Fibroblast of lung (primary cell): ENCODE measurements at regions not wholly inside any gene's neighbourhood (a gene's known extent, or its start where the extent isn't known, plus 50 kb on each side); places are given as distances from the start of the nearest gene placed in this dataset.

ENCODE experiments used
- DNase-seq, 2 donors: peaks; one replicate each; pipeline versions ENCODE4 v3.0.0 to v3.0.0-alpha.2; 2010; ENCODE audit warnings: low read depth in 2 of 2
- H2AFZ ChIP-seq: 2 replicates; pipeline ENCODE4 v1.5.1; 2012; ENCODE audit warnings: low read length, control low read depth, inconsistent platforms
- H3K27ac ChIP-seq: 2 replicates; pipeline ENCODE4 v1.5.1; 2011; ENCODE audit warnings: low read length, control low read depth; ENCODE audit not compliant: insufficient read depth
- H3K27me3 ChIP-seq: 2 replicates; pipeline ENCODE4 v1.5.1; 2011; ENCODE audit warnings: mild to moderate bottlenecking, low read length; ENCODE audit not compliant: control insufficient read depth, insufficient read depth
- H3K36me3 ChIP-seq: 2 replicates; pipeline ENCODE4 v1.5.1; 2011; ENCODE audit warnings: low read length; ENCODE audit not compliant: control insufficient read depth, insufficient read depth
- H3K4me1 ChIP-seq: 2 replicates; pipeline ENCODE4 v1.5.1; 2011; ENCODE audit warnings: low read length; ENCODE audit not compliant: control insufficient read depth, insufficient read depth; ENCODE audit errors: extremely low read depth
- H3K4me2 ChIP-seq: 2 replicates; pipeline ENCODE4 v1.5.1; 2011; ENCODE audit warnings: low read length, control low read depth; ENCODE audit not compliant: insufficient read depth; ENCODE audit errors: extremely low read depth
- H3K4me3 ChIP-seq, 4 experiments: fragments of 200-600 bp in 1 of 4; sonication (generic) in 1 of 4; replicated peaks in 1 of 4; 2 replicates each; pipeline ENCODE4 v1.5.1; 2011 to 2016; ENCODE audit warnings: low read length in 4 of 4, low read depth in 3 of 4, mild to moderate bottlenecking in 3 of 4, control low read depth in 2 of 4, inconsistent platforms in 1 of 4, mixed read lengths in 1 of 4; ENCODE audit not compliant: insufficient read depth in 1 of 4; ENCODE audit errors: control extremely low read depth in 1 of 4
- H3K79me2 ChIP-seq: 2 replicates; pipeline ENCODE4 v1.5.1; 2012; ENCODE audit warnings: mild to moderate bottlenecking, low read length, inconsistent platforms; ENCODE audit not compliant: control insufficient read depth, insufficient read depth
- H3K9ac ChIP-seq: 2 replicates; pipeline ENCODE4 v1.5.1; 2011; ENCODE audit warnings: mild to moderate bottlenecking, low read length, control low read depth; ENCODE audit not compliant: insufficient read depth
- H3K9me3 ChIP-seq: 2 replicates; pipeline ENCODE4 v1.5.1; 2012; ENCODE audit warnings: low read depth, low read length; ENCODE audit not compliant: control insufficient read depth, insufficient read depth
- H4K20me1 ChIP-seq: 2 replicates; pipeline ENCODE4 v1.5.1; 2011; ENCODE audit warnings: low read length; ENCODE audit not compliant: control insufficient read depth, insufficient read depth; ENCODE audit errors: extremely low read depth
- EZH2 ChIP-seq: IDR thresholded peaks from 2 replicates; pipeline ENCODE4 v1.5.1; 2012; ENCODE audit warnings: low read length, control low read depth, mild to moderate bottlenecking; ENCODE audit errors: missing control alignments
- TF ChIP-seq, protein P1 (sequence below), 2 donors: IDR thresholded peaks in 1 of 2; conservative IDR thresholded peaks in 1 of 2; 1 replicate in 1 of 2; 2 replicates in 1 of 2; pipeline ENCODE4 v1.5.1; 2011 to 2012; ENCODE audit warnings: low read length in 2 of 2, control low read depth in 1 of 2, inconsistent platforms in 1 of 2, low read depth in 1 of 2, mild to moderate bottlenecking in 1 of 2

DNA sequence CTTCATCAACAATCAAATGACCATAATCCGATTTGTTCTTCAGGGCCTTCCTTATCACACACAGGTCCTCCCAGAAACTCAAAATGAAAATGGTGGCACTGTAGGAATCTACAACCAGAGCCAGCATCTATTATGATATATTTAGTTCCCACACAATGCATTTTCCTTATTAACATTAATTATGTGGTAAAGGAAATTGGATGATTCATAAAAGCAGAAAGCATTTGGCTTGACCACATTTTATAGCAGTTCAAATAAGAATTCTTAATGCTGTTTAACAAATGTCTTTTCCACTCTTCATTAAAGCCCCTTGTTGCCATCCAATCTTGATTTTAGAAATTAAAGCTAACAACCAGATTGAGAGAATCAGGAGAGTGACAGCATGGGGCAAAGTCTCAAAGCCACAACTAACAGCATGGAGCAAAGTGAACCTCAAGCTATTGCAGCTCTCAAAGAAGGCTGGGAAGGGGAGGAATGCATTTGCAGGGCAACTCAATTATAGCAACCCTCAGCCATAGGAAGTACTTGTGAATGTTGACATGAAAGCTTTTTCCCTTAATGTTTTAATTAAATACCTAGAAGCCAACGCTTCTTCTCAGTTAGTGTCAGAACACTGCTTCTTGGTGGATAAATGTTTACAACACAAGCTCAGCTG lies 549.1 kb downstream of the NXPH1 start:
- H3K4me1 ChIP-seq: no peaks in the 10 kb centered on the region
- TF ChIP-seq, protein P1, sequence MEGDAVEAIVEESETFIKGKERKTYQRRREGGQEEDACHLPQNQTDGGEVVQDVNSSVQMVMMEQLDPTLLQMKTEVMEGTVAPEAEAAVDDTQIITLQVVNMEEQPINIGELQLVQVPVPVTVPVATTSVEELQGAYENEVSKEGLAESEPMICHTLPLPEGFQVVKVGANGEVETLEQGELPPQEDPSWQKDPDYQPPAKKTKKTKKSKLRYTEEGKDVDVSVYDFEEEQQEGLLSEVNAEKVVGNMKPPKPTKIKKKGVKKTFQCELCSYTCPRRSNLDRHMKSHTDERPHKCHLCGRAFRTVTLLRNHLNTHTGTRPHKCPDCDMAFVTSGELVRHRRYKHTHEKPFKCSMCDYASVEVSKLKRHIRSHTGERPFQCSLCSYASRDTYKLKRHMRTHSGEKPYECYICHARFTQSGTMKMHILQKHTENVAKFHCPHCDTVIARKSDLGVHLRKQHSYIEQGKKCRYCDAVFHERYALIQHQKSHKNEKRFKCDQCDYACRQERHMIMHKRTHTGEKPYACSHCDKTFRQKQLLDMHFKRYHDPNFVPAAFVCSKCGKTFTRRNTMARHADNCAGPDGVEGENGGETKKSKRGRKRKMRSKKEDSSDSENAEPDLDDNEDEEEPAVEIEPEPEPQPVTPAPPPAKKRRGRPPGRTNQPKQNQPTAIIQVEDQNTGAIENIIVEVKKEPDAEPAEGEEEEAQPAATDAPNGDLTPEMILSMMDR (conservative IDR thresholded peaks at IDR 0.05 in 1 of 2, IDR thresholded peaks at IDR 0.05 in 1 of 2; ENCODE audit: low read depth in 1 of 2, low read length in 2 of 2): no peak
- no peak for TF ChIP-seq EZH2
- H3K4me2 ChIP-seq: no peak overlapping the region
- no peak overlapping the region for H3K27ac ChIP-seq
- H3K36me3 ChIP-seq: no peaks in the 10 kb centered on the region
- H3K4me3 ChIP-seq: no peak overlapping the region
- no peak for DNase-seq
- no peaks in the 10 kb centered on the region for H3K79me2 ChIP-seq
- no peaks in the 10 kb centered on the region for H4K20me1 ChIP-seq
- no peaks in the 10 kb centered on the region for H3K9me3 ChIP-seq
- H3K27me3 ChIP-seq: no peaks in the 10 kb centered on the region
- H3K9ac ChIP-seq: no peak overlapping the region
- no peak overlapping the region for H2AFZ ChIP-seq

GRCh38 chr7:8985255-8985654 lies 551.8 kb downstream of the NXPH1 start:
- Histone ChIP-seq H3K4me1 (no peaks in the 10 kb centered on the region), H3K36me3 (no peaks in the 10 kb centered on the region), H3K27ac (no peak overlapping the region), H4K20me1 (no peaks in the 10 kb centered on the region), H3K9ac (no peak overlapping the region), H3K27me3 (no peaks in the 10 kb centered on the region), H3K79me2 (no peaks in the 10 kb centered on the region), H3K9me3 (no peaks in the 10 kb centered on the region), H2AFZ (no peak overlapping the region), H3K4me2 (no peak overlapping the region), H3K4me3 (no peak overlapping the region)
- TF ChIP-seq EZH2: no peak
- TF ChIP-seq, protein P1 (conservative IDR thresholded peaks at IDR 0.05 in 1 of 2, IDR thresholded peaks at IDR 0.05 in 1 of 2; ENCODE audit: low read depth in 1 of 2, low read length in 2 of 2): no peak
- no peak for DNase-seq

DNA sequence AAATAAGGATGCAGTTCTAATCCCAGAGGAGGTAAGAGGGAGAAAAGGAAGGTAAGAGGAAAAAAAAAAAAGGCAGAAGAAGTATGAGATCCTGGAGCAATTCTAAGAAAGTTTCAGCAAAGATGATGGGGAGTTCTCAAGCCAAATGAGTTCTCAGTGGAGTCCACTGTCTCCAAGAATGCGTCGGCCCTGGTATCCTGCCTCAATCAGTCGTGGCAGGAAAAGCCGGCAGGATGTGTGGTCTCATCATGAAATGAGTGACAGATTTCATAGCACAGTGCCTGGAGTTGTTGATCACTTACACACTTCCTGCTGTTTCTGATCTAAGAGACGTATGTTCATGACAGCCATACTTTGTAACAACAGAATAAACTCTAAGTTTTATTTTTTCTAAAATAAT lies 554.9 kb downstream of the NXPH1 start:
- Histone ChIP-seq H4K20me1 (no peaks in the 10 kb centered on the region), H2AFZ (no peak overlapping the region), H3K27ac (no peak overlapping the region), H3K27me3 (no peaks in the 10 kb centered on the region), H3K9ac (no peak overlapping the region), H3K4me3 (no peak overlapping the region), H3K4me1 (no peaks in the 10 kb centered on the region), H3K9me3 (no peaks in the 10 kb centered on the region), H3K4me2 (no peak overlapping the region), H3K79me2 (no peaks in the 10 kb centered on the region), H3K36me3 (no peaks in the 10 kb centered on the region)
- no peak for TF ChIP-seq EZH2
- TF ChIP-seq, protein P1 (conservative IDR thresholded peaks at IDR 0.05 in 1 of 2, IDR thresholded peaks at IDR 0.05 in 1 of 2; ENCODE audit: low read depth in 1 of 2, low read length in 2 of 2): no peak
- DNase-seq: no peak
